Vagina (tissue), 2 donors: ENCODE measurements at regions not wholly inside any gene's neighbourhood (a gene's known extent, or its start where the extent isn't known, plus 50 kb on each side); places are given as distances from the start of the nearest gene placed in this dataset.

Experiments
- DNase-seq, 2 donors: peaks; one replicate each; pipeline ENCODE4 v3.0.0-alpha.2; 2017; ENCODE audit errors: extremely low spot score in 2 of 2
- H3K27ac ChIP-seq: fragments of 200-600 bp; sonication (generic); one replicate; pipeline ENCODE4 v1.5.1; 2019
- H3K27me3 ChIP-seq: fragments of 200-600 bp; sonication (generic); one replicate; pipeline ENCODE4 v1.5.1; 2019
- H3K36me3 ChIP-seq, 2 donors: fragments of 200-600 bp; sonication (generic); one replicate each; pipeline ENCODE4 v1.5.1; 2017 to 2019
- H3K4me1 ChIP-seq: fragments of 200-600 bp; sonication (generic); one replicate; pipeline ENCODE4 v1.5.1; 2019
- H3K4me3 ChIP-seq, 2 donors: fragments of 200-600 bp; sonication (generic); 1 replicate in 1 of 2; 2 replicates in 1 of 2; pipeline ENCODE4 v1.5.1; 2016 to 2019
- H3K9me3 ChIP-seq: fragments of 200-600 bp; sonication (generic); one replicate; pipeline ENCODE4 v1.5.1; 2019
- POLR2A ChIP-seq, 2 donors: fragments of 450-650 bp; IDR thresholded peaks; one replicate each; pipeline ENCODE4 v1.6.1; 2017; ENCODE audit warnings: antibody characterized with exemption in 2 of 2, mild to moderate bottlenecking in 2 of 2, moderate library complexity in 2 of 2
- POLR2AphosphoS5 ChIP-seq, 2 donors: sonication (generic); formaldehyde crosslinking; IDR thresholded peaks; one replicate each; pipeline ENCODE4 v1.9.0; 2017; ENCODE audit warnings: antibody characterized with exemption in 2 of 2, mild to moderate bottlenecking in 2 of 2, low read depth in 1 of 2; ENCODE audit not compliant: insufficient read depth in 1 of 2
- intact Hi-C: fragments of 100-400 bp; cut with DNase I; formaldehyde crosslinking; loops from one replicate; pipeline ENCODE4 v1.15.1; 2023
- TF ChIP-seq, protein P1 (sequence below), 3 experiments: fragments of 450-650 bp in 2 of 3; fragments of 200-600 bp in 1 of 3; sonication (generic) in 1 of 3; IDR thresholded peaks; one replicate each; pipeline ENCODE4 v1.5.1; 2017 to 2019; ENCODE audit warnings: antibody characterized with exemption in 3 of 3, mild to moderate bottlenecking in 2 of 3, moderate library complexity in 2 of 3

DNA sequence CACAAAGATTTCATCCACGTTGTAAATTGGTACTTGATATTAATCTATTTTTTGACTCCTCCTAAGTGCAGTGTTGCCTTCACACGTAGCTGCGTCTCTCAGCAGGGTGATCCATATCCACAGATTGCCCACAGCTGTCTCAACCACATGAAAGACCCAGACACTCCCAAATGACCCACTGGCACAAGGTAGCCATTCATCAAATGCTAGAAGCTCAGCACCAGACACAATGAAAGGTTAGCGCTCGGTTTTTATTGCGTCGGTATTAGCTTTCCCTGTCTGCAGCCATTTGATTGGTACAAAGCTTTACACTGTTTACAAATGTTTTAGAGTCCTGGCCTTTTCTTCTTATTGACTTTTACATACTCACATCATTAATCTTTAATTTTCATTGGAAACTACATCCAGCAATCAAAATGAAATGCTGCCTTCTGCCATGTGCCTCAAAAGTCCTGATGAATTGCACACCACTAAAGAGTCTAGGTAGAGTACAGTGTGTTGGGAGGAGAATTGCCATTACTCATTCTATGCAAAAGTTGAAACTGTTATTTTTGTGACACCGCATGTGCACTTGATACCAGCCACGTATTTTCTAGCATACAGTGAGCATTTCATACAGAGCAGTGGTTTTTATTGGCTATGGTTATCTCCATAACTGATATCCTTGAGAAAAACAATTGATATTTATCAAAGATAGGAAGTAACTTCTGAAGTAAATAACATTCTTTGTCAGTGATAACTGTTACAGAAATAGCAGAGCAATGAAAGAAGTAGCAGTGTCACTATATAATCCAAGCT, 127.3 kb upstream of the NUDT7 start:
- no peak for TF ChIP-seq POLR2AphosphoS5 (IDR thresholded peaks at IDR 0.05; ENCODE audit: insufficient read depth in 1 of 2, low read depth in 1 of 2)
- TF ChIP-seq, protein P1, sequence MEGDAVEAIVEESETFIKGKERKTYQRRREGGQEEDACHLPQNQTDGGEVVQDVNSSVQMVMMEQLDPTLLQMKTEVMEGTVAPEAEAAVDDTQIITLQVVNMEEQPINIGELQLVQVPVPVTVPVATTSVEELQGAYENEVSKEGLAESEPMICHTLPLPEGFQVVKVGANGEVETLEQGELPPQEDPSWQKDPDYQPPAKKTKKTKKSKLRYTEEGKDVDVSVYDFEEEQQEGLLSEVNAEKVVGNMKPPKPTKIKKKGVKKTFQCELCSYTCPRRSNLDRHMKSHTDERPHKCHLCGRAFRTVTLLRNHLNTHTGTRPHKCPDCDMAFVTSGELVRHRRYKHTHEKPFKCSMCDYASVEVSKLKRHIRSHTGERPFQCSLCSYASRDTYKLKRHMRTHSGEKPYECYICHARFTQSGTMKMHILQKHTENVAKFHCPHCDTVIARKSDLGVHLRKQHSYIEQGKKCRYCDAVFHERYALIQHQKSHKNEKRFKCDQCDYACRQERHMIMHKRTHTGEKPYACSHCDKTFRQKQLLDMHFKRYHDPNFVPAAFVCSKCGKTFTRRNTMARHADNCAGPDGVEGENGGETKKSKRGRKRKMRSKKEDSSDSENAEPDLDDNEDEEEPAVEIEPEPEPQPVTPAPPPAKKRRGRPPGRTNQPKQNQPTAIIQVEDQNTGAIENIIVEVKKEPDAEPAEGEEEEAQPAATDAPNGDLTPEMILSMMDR (IDR thresholded peaks at IDR 0.05): no peak
- no peak for TF ChIP-seq POLR2A (IDR thresholded peaks at IDR 0.05)
- intact Hi-C loops: no loop called here
- no peak overlapping the region for H3K27ac ChIP-seq

DNA sequence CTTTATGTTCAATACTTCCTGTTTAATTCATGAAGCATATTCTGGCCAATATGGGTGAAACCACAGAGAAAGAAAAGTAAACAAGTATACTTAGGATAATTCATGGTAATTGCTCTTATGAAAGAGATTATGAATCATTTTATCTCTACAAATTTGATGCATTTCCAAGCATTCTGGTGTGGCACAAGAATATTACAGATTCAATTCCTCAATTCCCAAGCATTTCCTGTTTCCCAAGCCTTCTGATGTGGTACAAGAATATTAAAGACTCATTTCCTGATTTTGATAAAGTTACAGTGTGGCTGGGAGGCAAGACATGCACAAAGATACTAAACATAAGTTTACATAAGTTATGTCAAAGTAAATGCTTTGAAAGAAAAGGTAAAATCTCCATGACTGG, 126.1 kb upstream of the NUDT7 start:
- H3K27ac ChIP-seq: no peak overlapping the region
- H3K9me3 ChIP-seq: no peaks in the 10 kb centered on the region
- no peaks in the 10 kb centered on the region for H3K27me3 ChIP-seq
- H3K4me1 ChIP-seq: no peaks in the 10 kb centered on the region
- H3K4me3 ChIP-seq: no peak overlapping the region
- TF ChIP-seq POLR2AphosphoS5 (IDR thresholded peaks at IDR 0.05; ENCODE audit: insufficient read depth in 1 of 2, low read depth in 1 of 2) (no peak), POLR2A (IDR thresholded peaks at IDR 0.05) (no peak)
- TF ChIP-seq, protein P1 (IDR thresholded peaks at IDR 0.05): no peak
- no peaks in the 10 kb centered on the region for H3K36me3 ChIP-seq
- intact Hi-C loops: no loop called here
- no peak for DNase-seq

More for the DNA sequence above, 127.3 kb upstream of the NUDT7 start:
- DNase-seq: no peak
- H3K36me3 ChIP-seq: no peaks in the 10 kb centered on the region
- H3K4me1 ChIP-seq: no peaks in the 10 kb centered on the region
- H3K27me3 ChIP-seq: no peaks in the 10 kb centered on the region
- H3K4me3 ChIP-seq: no peak overlapping the region
- no peaks in the 10 kb centered on the region for H3K9me3 ChIP-seq

DNA sequence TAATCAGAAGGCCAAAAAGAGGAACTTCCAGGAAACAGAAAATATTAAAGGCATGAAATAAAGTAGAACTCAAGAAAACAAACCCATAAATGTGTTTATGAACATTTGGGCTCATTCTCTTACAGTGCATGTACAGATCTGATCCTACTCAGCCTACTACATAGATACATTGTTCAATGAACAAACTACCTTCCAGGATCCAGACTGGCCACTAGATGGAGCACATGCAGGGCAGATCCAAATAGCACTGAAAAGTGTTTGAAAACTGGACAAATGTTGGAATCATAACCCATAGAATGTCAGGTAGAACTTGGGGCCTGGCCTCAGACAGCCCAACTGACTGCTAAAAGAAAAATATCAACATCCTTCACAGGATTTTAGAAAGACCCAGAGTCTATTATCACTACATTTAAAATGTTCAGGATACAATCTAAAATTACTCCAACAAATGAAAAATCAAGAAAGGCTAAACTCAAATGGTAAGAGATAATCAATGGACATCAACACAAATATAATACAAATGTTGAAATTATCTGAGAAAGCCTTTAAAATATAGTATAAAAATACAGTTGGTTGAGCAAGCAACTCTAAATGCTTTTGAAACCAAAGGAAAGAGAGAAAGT, 122.4 kb upstream of the NUDT7 start:
- H3K27me3 ChIP-seq: no peaks in the 10 kb centered on the region
- no peaks in the 10 kb centered on the region for H3K9me3 ChIP-seq
- no peak overlapping the region for H3K4me3 ChIP-seq
- TF ChIP-seq POLR2AphosphoS5 (IDR thresholded peaks at IDR 0.05; ENCODE audit: insufficient read depth in 1 of 2, low read depth in 1 of 2) (no peak), POLR2A (IDR thresholded peaks at IDR 0.05) (no peak)
- TF ChIP-seq, protein P1 (IDR thresholded peaks at IDR 0.05): no peak
- no peaks in the 10 kb centered on the region for H3K36me3 ChIP-seq
- intact Hi-C loops: no loop called here
- no peaks in the 10 kb centered on the region for H3K4me1 ChIP-seq
- H3K27ac ChIP-seq: no peak overlapping the region
- no peak for DNase-seq

DNA sequence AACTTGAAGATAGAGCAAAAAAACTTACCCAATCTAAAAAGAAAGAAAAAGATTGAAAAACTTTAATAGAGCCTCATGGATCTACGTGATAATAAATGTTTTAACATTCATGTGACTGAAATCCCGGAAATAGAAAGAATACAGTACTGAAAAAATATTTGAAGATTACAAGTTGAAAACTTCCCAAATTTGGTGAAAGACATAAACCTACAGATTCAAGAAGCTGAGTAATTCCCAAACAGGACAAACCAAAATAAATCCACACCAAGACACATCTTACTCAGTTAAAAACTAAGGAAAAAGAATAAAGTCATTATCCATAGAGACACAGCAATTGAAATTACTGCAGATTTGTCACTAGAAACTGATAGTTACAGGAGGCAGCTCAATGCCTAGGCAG, 121.8 kb upstream of the NUDT7 start:
- Histone ChIP-seq H3K36me3 (no peaks in the 10 kb centered on the region), H3K27ac (no peak overlapping the region), H3K4me3 (no peak overlapping the region), H3K9me3 (no peaks in the 10 kb centered on the region), H3K27me3 (no peaks in the 10 kb centered on the region), H3K4me1 (no peaks in the 10 kb centered on the region)
- intact Hi-C loops: no loop called here
- TF ChIP-seq, protein P1 (IDR thresholded peaks at IDR 0.05): no peak
- TF ChIP-seq POLR2AphosphoS5 (IDR thresholded peaks at IDR 0.05; ENCODE audit: insufficient read depth in 1 of 2, low read depth in 1 of 2): no peak
- no peak for TF ChIP-seq POLR2A (IDR thresholded peaks at IDR 0.05)
- no peak for DNase-seq

DNA sequence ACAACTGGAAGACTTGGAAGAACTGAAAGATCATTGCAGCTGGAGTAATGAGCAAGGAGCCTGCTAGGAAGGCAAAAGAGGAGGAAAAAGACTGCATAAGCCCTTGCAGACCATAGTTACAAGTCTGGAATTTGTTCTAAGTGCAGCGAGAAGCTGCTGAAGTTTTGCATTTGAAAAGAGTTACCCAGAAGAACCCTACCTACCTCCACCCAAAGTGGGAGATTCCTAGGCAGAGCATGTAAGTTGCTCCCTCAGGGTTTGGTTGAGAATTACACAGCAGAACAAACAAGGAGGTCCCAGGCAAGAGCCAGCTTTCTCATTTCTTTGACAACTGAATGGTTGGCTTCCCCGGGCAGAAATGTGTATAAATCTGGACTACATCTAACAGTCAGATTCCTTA, 118.7 kb upstream of the NUDT7 start:
- Histone ChIP-seq H3K4me3 (no peak overlapping the region), H3K9me3 (no peaks in the 10 kb centered on the region), H3K4me1 (no peaks in the 10 kb centered on the region), H3K36me3 (no peaks in the 10 kb centered on the region), H3K27me3 (no peaks in the 10 kb centered on the region), H3K27ac (no peak overlapping the region)
- intact Hi-C loops: no loop called here
- no peak for TF ChIP-seq POLR2AphosphoS5 (IDR thresholded peaks at IDR 0.05; ENCODE audit: insufficient read depth in 1 of 2, low read depth in 1 of 2)
- TF ChIP-seq, protein P1 (IDR thresholded peaks at IDR 0.05): no peak
- TF ChIP-seq POLR2A (IDR thresholded peaks at IDR 0.05): no peak
- no peak for DNase-seq
